Loucy (cell line): ENCODE measurements at regions not wholly inside any gene's neighbourhood (a gene's known extent, or its start where the extent isn't known, plus 50 kb on each side); places are given as distances from the start of the nearest gene placed in this dataset.

ENCODE experiments used
- H2AFZ ChIP-seq: fragments of 200-600 bp; sonication (generic); 2 replicates; pipeline ENCODE4 v1.6.0; 2016; ENCODE audit warnings: antibody characterized with exemption, mild to moderate bottlenecking, low read length, moderate library complexity
- H3F3A ChIP-seq: fragments of 200-600 bp; 2 replicates; pipeline ENCODE4 v1.6.0; 2016; ENCODE audit warnings: antibody characterized with exemption, low read depth, mild to moderate bottlenecking
- H3K27me3 ChIP-seq: fragments of 200-600 bp; sonication (generic); 2 replicates; pipeline ENCODE4 v1.6.1; 2014; ENCODE audit warnings: low read length, mild to moderate bottlenecking; ENCODE audit not compliant: insufficient read depth, poor library complexity, severe bottlenecking
- H3K36me3 ChIP-seq: fragments of 200-600 bp; sonication (generic); 2 replicates; pipeline ENCODE4 v1.6.1; 2016; ENCODE audit warnings: low read length; ENCODE audit not compliant: insufficient read depth
- H3K4me1 ChIP-seq: fragments of 200-600 bp; sonication (generic); 2 replicates; pipeline ENCODE4 v1.5.1; 2014; ENCODE audit warnings: low read length, mild to moderate bottlenecking; ENCODE audit not compliant: insufficient read depth, poor library complexity, severe bottlenecking
- H3K4me2 ChIP-seq: fragments of 200-600 bp; sonication (generic); 2 replicates; pipeline ENCODE4 v1.6.0; 2014; ENCODE audit warnings: antibody characterized with exemption, low read length, low read depth, mild to moderate bottlenecking; ENCODE audit not compliant: poor library complexity, severe bottlenecking
- H3K4me3 ChIP-seq: fragments of 200-600 bp; sonication (generic); 2 replicates; pipeline ENCODE4 v1.5.1; 2014; ENCODE audit warnings: low read length, mild to moderate bottlenecking, mixed read lengths; ENCODE audit not compliant: poor library complexity, severe bottlenecking
- H3K79me2 ChIP-seq: fragments of 200-600 bp; sonication (generic); 2 replicates; pipeline ENCODE4 v1.6.1; 2014; ENCODE audit warnings: low read length; ENCODE audit not compliant: insufficient read depth
- H3K9ac ChIP-seq: fragments of 200-600 bp; sonication (generic); 2 replicates; pipeline ENCODE4 v1.6.0; 2014; ENCODE audit warnings: mild to moderate bottlenecking, low read depth, low read length, moderate library complexity; ENCODE audit not compliant: poor library complexity, severe bottlenecking
- H3K9me2 ChIP-seq: fragments of 200-600 bp; sonication (generic); replicated peaks from 2 replicates; pipeline ENCODE4 v1.6.1; 2016; ENCODE audit warnings: low read depth, low read length, mixed read lengths
- H3K9me3 ChIP-seq: fragments of 200-600 bp; sonication (generic); 2 replicates; pipeline ENCODE4 v1.6.1; 2014; ENCODE audit warnings: mild to moderate bottlenecking, antibody characterized with exemption, low read length, low read depth; ENCODE audit not compliant: insufficient read depth
- H4K20me1 ChIP-seq: fragments of 200-600 bp; sonication (generic); 2 replicates; pipeline ENCODE4 v1.6.0; 2014; ENCODE audit warnings: antibody characterized with exemption, low read length, mild to moderate bottlenecking; ENCODE audit not compliant: insufficient read depth, poor library complexity, severe bottlenecking
- CTCF ChIP-seq: fragments of 200-600 bp; sonication (generic); conservative IDR thresholded peaks from 2 replicates; pipeline ENCODE4 v1.5.1; 2014; ENCODE audit warnings: mild to moderate bottlenecking, antibody characterized with exemption, low read length
- EZH2phosphoT487 ChIP-seq: fragments of 200-600 bp; IDR thresholded peaks from 2 replicates; pipeline ENCODE4 v1.6.1; 2018; ENCODE audit warnings: antibody characterized with exemption, mild to moderate bottlenecking, moderate library complexity, borderline replicate concordance

- Histone ChIP-seq H3F3A (no peaks in the 10 kb centered on the region), H3K79me2 (no peaks in the 10 kb centered on the region), H3K4me3 (no peak overlapping the region), H3K9me2 (no peaks in the 10 kb centered on the region), H3K9ac (no peak overlapping the region), H2AFZ (no peak overlapping the region), H3K36me3 (no peaks in the 10 kb centered on the region), H3K27me3 (no peaks in the 10 kb centered on the region), H3K4me1 (no peaks in the 10 kb centered on the region), H3K9me3 (no peaks in the 10 kb centered on the region), H3K4me2 (no peak overlapping the region), H4K20me1 (no peaks in the 10 kb centered on the region)
- TF ChIP-seq CTCF = no peak
- TF ChIP-seq EZH2phosphoT487 = no peak
These were observed 105.5 kb upstream of the SYT4 start for GRCh38 chr18:43382641-43383403.

GRCh38 chr18:43389163-43389562, 111.9 kb upstream of the SYT4 start:
- Histone ChIP-seq H3K9me2 (no peaks in the 10 kb centered on the region), H3K27me3 (no peaks in the 10 kb centered on the region), H3K9ac (no peak overlapping the region), H3K9me3 (no peaks in the 10 kb centered on the region), H2AFZ (peak overlapping the region; percentile 36; the same call in 1 of the 2 replicates), H4K20me1 (no peaks in the 10 kb centered on the region), H3K79me2 (no peaks in the 10 kb centered on the region), H3F3A (no peaks in the 10 kb centered on the region), H3K4me1 (no peaks in the 10 kb centered on the region), H3K4me3 (no peak overlapping the region), H3K4me2 (no peak overlapping the region), H3K36me3 (no peaks in the 10 kb centered on the region)
- TF ChIP-seq CTCF (no peak), EZH2phosphoT487 (no peak)

- no peaks in the 10 kb centered on the region for H3K9me3 ChIP-seq
- no peaks in the 10 kb centered on the region for H3K27me3 ChIP-seq
- H3K36me3 ChIP-seq = no peaks in the 10 kb centered on the region
- no peaks in the 10 kb centered on the region for H3K9me2 ChIP-seq
- H3K4me1 ChIP-seq = no peaks in the 10 kb centered on the region
- H4K20me1 ChIP-seq = no peaks in the 10 kb centered on the region
- no peak overlapping the region for H3K4me3 ChIP-seq
- TF ChIP-seq EZH2phosphoT487 (no peak), CTCF (no peak)
- H3F3A ChIP-seq = no peaks in the 10 kb centered on the region
- H3K9ac ChIP-seq = no peak overlapping the region
- no peak overlapping the region for H2AFZ ChIP-seq
- H3K4me2 ChIP-seq = no peak overlapping the region
- H3K79me2 ChIP-seq = no peaks in the 10 kb centered on the region
These were observed 114.9 kb upstream of the SYT4 start for GRCh38 chr18:43392168-43392567.
